AG09309 (cell line): ENCODE measurements at regions not wholly inside any gene's neighbourhood (a gene's known extent, or its start where the extent isn't known, plus 50 kb on each side); places are given as distances from the start of the nearest gene placed in this dataset.

Experiments
- DNase-seq: peaks from one replicate; pipeline ENCODE4 v3.0.0-alpha.2; 2010; ENCODE audit warnings: low read depth
- H3K4me3 ChIP-seq: 2 replicates; pipeline ENCODE4 v1.5.1; 2011; ENCODE audit warnings: mild to moderate bottlenecking, low read depth, low read length, moderate library complexity; ENCODE audit not compliant: control insufficient read depth
- TF ChIP-seq, protein P1 (sequence below): IDR thresholded peaks from 2 replicates; pipeline ENCODE4 v1.5.1; 2011; ENCODE audit warnings: mild to moderate bottlenecking, low read depth, low read length, inconsistent platforms; ENCODE audit not compliant: insufficient read depth, control insufficient read depth; ENCODE audit errors: missing control alignments

DNA sequence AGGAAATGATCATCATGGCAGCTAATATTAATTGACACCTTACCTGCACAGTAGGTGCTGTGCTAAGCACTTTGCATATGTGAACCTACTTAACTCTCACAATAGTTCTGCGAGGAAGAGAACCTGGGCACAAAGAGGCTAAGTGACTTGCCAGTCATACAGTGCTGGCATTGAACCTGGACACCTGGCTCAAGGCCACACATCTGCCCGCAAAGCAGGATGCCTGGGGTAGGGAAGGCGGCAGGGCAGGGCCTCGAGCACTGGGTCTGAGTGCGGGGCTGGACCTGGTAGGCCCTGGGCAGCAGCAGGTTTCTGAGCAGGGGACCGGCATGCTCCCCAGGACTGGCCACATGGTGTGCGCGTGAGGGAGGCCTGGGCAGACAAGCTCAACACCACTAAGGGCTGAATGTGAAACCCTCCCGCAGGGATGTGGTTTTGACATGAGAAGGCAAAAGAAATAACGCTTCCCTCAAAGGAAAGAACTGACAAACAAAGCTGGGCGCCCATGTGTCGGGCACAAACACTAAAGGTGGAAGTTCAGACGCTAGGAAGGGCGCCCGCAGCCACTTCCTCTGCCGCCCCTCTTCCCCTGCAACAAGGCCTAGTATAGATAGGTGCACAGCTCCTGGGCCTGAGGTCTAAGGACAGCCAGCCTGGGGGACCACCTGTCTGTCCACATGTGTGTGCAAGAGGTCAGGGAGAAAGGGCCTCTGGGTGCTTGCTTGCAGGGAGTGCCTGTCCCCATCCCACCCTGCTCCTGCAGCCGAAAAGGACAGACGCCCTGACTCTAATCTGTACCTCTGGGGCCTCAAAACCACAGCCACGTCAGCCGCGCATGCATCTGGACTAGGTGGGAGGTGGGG lies 92.5 kb downstream of the ZFP36L2 start:
- TF ChIP-seq, protein P1, sequence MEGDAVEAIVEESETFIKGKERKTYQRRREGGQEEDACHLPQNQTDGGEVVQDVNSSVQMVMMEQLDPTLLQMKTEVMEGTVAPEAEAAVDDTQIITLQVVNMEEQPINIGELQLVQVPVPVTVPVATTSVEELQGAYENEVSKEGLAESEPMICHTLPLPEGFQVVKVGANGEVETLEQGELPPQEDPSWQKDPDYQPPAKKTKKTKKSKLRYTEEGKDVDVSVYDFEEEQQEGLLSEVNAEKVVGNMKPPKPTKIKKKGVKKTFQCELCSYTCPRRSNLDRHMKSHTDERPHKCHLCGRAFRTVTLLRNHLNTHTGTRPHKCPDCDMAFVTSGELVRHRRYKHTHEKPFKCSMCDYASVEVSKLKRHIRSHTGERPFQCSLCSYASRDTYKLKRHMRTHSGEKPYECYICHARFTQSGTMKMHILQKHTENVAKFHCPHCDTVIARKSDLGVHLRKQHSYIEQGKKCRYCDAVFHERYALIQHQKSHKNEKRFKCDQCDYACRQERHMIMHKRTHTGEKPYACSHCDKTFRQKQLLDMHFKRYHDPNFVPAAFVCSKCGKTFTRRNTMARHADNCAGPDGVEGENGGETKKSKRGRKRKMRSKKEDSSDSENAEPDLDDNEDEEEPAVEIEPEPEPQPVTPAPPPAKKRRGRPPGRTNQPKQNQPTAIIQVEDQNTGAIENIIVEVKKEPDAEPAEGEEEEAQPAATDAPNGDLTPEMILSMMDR: no peak
- no peak overlapping the region for H3K4me3 ChIP-seq
- no peak for DNase-seq

DNA sequence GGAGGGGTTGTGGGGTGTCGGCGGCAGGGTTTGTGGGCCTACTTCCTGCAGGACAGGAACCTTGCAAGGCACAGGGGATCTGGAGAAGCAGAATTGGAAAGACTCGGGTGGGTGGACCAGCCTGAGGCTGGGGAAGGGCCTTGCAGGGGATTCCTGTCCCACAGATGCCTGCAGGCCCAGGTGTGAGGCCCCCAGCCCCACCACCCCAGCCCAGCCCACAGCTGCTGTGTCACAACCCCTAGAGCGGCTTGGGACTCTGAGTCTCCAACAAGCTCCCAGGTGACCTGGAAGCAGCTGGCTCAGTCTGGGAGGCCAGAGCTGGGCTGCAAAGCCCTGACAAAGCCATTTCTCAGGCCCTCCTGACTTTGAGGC lies 93.1 kb downstream of the ZFP36L2 start:
- TF ChIP-seq, protein P1: no peak
- no peak overlapping the region for H3K4me3 ChIP-seq
- DNase-seq: no peak

DNA sequence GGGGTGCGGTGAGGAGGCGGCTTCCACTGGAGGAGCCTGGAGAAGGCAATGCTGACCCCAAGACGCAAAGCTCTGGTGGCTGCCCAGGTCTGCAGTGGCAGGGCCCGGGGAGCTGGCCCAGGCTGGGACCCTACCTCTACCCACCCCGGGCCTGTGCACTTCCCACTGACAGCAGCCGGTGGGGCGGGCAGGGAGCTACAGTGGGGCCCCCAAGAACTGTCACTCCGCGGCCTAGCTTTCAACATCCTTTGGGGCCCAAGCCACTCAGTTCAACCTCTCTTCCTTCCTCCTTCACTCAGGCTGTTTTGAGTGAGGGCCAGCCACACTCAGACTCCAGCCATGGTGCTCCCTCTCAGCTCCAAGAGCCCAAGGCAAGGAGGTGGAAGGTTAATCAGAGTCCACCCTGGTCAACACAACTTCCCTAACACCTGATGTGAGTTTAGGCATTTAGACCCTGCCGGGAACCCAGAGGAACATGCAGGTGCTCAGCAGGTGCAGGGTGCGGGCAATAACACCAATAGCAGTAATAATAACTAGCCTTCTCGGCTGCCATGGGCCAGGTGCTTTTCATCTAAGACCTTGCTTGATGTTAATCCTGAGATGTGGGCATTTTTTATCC lies 93.6 kb downstream of the ZFP36L2 start:
- DNase-seq: no peak
- TF ChIP-seq, protein P1: no peak
- no peak overlapping the region for H3K4me3 ChIP-seq

DNA sequence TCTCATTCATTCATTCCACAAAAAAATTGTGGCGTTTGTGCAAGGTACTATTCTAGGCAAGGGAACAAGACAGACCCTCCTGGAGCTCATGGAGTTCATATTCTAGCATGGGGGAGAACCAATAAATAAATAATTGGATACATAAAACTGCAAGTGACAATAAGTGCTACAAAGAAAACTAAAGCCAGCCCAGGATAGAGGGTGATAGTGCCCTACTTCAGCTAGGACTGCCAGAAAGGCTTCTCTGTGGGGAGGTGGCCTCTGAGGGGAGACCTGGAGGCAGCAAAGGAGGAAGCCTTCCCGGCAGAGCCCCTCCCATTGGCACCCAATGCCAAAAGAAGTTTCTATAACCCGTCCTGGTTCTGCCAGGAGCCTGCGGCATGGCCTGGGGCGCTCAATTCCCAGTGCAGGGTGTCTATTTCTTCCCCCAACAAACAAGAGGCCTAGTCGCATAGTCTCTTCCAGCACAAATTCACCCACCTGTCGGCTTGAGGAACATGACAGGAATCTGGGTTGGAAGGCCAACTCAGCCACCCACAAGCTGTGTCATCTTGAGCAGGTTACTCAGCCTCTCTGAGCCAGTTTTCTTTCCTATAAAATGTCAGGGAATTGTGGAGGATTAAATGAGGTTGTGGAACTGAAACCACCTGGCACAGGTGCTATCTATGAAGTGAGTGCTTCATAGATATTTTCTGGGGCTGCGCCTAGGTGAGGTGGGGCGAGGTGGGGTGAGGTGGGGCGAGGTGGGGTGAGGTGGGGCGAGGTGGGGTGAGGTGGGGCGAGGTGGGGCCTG lies 94.3 kb downstream of the ZFP36L2 start:
- no peak overlapping the region for H3K4me3 ChIP-seq
- no peak for DNase-seq
- TF ChIP-seq, protein P1: no peak

DNA sequence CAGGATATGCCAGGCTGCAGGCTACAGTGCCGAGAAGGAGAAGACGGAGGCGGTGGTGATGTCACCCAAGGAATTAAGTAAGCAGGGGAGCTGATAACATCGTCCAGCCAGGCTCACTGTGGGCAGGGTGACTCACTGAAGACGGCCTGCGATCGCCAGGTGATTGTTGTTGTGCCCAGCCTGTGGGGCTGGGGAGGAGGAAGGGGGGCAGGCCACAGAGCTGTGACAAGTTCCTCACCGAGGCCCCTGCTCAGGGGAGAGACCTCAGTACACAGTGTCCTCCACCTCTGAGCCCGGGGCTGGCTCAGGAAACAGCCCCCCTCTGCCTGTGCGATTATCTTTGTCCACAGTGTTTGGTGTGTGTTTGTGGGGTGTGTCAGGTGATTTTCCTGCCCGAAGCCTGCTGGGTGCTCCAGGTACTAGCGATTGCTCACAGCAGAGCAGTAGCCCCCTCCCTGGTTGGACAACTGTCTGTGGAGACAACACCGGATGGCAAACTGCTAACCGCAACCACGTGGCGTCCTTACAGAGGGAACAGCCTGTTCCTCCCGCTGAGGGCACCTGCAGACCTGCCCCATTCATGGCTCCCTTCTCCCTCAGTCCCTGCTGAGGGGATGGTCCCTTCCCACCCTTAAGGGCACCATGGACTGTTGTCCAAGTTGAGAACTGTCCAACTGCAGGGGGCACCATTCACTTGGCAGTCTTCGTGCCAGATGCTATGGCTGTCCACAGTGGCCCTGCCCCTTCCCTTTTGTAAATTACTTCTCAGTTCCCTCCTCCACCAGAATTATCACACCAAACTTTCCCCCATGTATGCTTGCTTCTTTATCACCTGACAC lies 95.1 kb downstream of the ZFP36L2 start:
- TF ChIP-seq, protein P1: peak; percentile 42
- H3K4me3 ChIP-seq: no peak overlapping the region
- peak; percentile 67 for DNase-seq

DNA sequence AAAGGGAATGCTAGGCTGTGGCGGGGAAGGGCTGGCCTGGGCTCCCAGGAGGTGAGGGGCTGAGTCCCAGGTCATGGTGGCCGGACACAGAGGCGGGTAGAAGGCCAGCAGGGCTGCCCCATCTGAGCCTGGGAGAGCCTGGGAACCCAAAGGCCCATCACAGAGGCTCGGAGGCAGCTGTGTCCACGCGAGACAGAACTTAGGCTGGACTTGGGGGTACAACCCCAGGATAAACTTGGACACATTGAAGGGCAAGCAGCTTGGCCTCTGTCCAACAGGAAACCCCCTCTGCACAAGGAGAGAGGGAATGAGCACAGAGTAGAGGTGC lies 95.9 kb downstream of the ZFP36L2 start:
- no peak for DNase-seq
- no peak overlapping the region for H3K4me3 ChIP-seq

More for the DNA sequence above, 95.9 kb downstream of the ZFP36L2 start:
- TF ChIP-seq, protein P1: no peak
